ENCODE measurements at regions not wholly inside any gene's neighbourhood (a gene's known extent, or its start where the extent isn't known, plus 50 kb on each side); places are given as distances from the start of the nearest gene placed in this dataset.
A peak's percentile ranks its signal among the peaks of the same experiment; 100 is the strongest.

DNA sequence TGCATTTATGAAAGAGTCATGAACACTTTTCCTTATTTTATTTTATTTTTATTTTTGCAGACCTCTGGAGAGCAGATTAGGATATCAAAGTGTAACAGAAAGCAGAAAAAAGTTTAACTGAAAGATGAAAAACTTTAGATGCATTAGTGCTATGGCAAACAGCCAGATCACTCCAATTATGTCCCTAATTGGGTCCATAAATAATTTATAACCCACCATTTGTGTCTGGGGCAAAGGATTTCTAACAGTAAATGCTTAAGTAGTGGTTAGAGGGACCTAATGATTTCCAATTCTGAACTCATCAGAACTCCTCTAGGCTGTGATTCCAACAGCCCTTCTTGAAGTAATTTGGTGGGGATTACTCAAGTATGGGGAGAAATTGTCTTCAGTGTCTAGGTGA is 93.7 kb upstream of the PROKR2 start:
- peaks cover 2% of the 10 kb centered on the region; the same call in 2 of the 3 replicates for H3K9me3 ChIP-seq
- TF ChIP-seq CHD4 (IDR thresholded peaks at IDR 0.05; ENCODE audit: borderline replicate concordance) (no peak), USF2 (IDR thresholded peaks at IDR 0.05) (no peak), SMC3 (IDR thresholded peaks at IDR 0.05) (no peak), HMGXB4 (CRISPR knock-in tag; IDR thresholded peaks at IDR 0.05; ENCODE audit: borderline replicate concordance) (no peak), NPAS2 (CRISPR knock-in tag; IDR thresholded peaks at IDR 0.05; ENCODE audit: borderline replicate concordance) (no peak), JUN (IDR thresholded peaks at IDR 0.05) (no peak), RAD21 (conservative IDR thresholded peaks at IDR 0.05 in 1 of 2, IDR thresholded peaks at IDR 0.05 in 1 of 2) (no peak), FOSL2 (IDR thresholded peaks at IDR 0.05) (no peak), FOSL2 (CRISPR knock-in tag; IDR thresholded peaks at IDR 0.05) (no peak)
- no peak for DNase-seq (ENCODE audit: low read depth in 1 of 2, low spot score in 1 of 2)
- no peak for ATAC-seq
- H3K27ac ChIP-seq, result no peak overlapping the region
- POLR2A ChIA-PET, result no interaction called here
- FAIRE-seq, result no peak
- H3K4me1 ChIP-seq, result no peaks in the 10 kb centered on the region
- no peak overlapping the region for H3K4me3 ChIP-seq
- no peak overlapping the region for H3K4me2 ChIP-seq
- CTCF ChIA-PET, result interaction anchor here (2.1 to 3.0 kb wide), 3 partner anchors 9 to 38 kb away, joined by 5 to 17 read pairs (median 12); no protein-coding TSS in a partner anchor

DNA sequence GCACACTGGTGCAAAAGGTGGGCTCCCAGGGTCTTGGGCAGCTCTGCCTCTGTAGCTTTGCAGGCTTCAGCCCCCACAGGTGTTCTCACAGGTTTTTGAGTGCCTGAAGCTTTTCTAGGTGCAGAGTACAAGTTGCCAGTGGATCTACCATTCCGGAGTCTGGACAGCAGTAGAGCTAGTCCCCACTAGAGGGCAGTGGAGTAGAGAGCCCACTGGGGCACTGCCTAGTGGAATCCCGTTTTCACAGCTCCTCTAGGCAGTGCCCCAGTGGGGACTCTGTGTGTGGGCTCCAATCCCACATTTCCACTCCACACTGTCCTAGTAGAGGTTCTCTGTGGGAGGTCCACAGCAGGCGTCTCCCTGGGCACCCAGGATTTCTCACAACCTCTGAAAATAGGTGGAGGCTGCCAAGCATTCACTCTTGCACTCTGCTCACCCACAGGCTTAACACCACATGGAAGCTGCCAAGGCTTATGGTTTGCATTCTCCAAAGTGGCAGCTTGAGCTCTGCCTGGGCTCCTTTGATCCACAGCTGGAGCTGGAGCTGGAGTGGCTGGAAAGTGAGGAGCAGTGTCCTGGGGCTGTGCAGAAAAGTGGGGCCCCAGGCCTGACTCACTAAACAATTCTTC is 86.3 kb upstream of the PROKR2 start:
- FAIRE-seq, result no peak

GRCh38 chr20:5401277-5401875 is 84.6 kb upstream of the PROKR2 start:
- no peak overlapping the region for H3K27ac ChIP-seq
- no peak for DNase-seq (ENCODE audit: low read depth in 1 of 2, low spot score in 1 of 2)
- ChIA-PET POLR2A (no interaction called here), CTCF (interaction anchor here (1.3 to 4.8 kb wide), 6 partner anchors 9 to 196 kb away, joined by 3 to 39 read pairs (median 12); no protein-coding TSS in a partner anchor)
- H3K9me3 ChIP-seq, result no peaks in the 10 kb centered on the region
- no peaks in the 10 kb centered on the region for H3K4me1 ChIP-seq
- no peak overlapping the region for H3K4me2 ChIP-seq
- no peak for ATAC-seq
- WGBS (ENCODE audit: missing lambda C conversion rate), result 4% methylated on average over 2 of the region's 2 CpGs
- no peak for FAIRE-seq
- no peak overlapping the region for H3K4me3 ChIP-seq
- no peak for TF ChIP-seq POLR2AphosphoS2 (conservative IDR thresholded peaks at IDR 0.05; ENCODE audit: low read length)
- TF ChIP-seq, protein P1, sequence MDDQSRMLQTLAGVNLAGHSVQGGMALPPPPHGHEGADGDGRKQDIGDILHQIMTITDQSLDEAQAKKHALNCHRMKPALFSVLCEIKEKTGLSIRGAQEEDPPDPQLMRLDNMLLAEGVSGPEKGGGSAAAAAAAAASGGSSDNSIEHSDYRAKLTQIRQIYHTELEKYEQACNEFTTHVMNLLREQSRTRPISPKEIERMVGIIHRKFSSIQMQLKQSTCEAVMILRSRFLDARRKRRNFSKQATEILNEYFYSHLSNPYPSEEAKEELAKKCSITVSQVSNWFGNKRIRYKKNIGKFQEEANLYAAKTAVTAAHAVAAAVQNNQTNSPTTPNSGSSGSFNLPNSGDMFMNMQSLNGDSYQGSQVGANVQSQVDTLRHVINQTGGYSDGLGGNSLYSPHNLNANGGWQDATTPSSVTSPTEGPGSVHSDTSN (IDR thresholded peaks at IDR 0.05), result no peak
- TF ChIP-seq RAD21 (conservative IDR thresholded peaks at IDR 0.05 in 1 of 2, IDR thresholded peaks at IDR 0.05 in 1 of 2), result no peak
- TF ChIP-seq MAFK (IDR thresholded peaks at IDR 0.05; ENCODE audit: partially characterized antibody), result no peak
- no peak for TF ChIP-seq ATOH8 (CRISPR knock-in tag; IDR thresholded peaks at IDR 0.05; ENCODE audit: low read depth)
- no peak for TF ChIP-seq FOSL2 (IDR thresholded peaks at IDR 0.05)
- TF ChIP-seq FOSL2 (CRISPR knock-in tag; IDR thresholded peaks at IDR 0.05), result no peak
- no peak for TF ChIP-seq POLR2A (IDR thresholded peaks at IDR 0.05; ENCODE audit: low read length)
- TF ChIP-seq, protein P2, sequence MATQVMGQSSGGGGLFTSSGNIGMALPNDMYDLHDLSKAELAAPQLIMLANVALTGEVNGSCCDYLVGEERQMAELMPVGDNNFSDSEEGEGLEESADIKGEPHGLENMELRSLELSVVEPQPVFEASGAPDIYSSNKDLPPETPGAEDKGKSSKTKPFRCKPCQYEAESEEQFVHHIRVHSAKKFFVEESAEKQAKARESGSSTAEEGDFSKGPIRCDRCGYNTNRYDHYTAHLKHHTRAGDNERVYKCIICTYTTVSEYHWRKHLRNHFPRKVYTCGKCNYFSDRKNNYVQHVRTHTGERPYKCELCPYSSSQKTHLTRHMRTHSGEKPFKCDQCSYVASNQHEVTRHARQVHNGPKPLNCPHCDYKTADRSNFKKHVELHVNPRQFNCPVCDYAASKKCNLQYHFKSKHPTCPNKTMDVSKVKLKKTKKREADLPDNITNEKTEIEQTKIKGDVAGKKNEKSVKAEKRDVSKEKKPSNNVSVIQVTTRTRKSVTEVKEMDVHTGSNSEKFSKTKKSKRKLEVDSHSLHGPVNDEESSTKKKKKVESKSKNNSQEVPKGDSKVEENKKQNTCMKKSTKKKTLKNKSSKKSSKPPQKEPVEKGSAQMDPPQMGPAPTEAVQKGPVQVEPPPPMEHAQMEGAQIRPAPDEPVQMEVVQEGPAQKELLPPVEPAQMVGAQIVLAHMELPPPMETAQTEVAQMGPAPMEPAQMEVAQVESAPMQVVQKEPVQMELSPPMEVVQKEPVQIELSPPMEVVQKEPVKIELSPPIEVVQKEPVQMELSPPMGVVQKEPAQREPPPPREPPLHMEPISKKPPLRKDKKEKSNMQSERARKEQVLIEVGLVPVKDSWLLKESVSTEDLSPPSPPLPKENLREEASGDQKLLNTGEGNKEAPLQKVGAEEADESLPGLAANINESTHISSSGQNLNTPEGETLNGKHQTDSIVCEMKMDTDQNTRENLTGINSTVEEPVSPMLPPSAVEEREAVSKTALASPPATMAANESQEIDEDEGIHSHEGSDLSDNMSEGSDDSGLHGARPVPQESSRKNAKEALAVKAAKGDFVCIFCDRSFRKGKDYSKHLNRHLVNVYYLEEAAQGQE (IDR thresholded peaks at IDR 0.05), result no peak
- no peak for TF ChIP-seq ZFP36 (IDR thresholded peaks at IDR 0.05; ENCODE audit: borderline replicate concordance, partially characterized antibody)

More for the DNA sequence above, 86.3 kb upstream of the PROKR2 start:
- Histone ChIP-seq H3K9me3 (no peaks in the 10 kb centered on the region), H3K4me3 (no peak overlapping the region), H3K27ac (no peak overlapping the region), H3K4me2 (no peak overlapping the region), H3K4me1 (no peaks in the 10 kb centered on the region)
- ChIA-PET POLR2A (no interaction called here), CTCF (interaction anchor here (0.6 to 4.8 kb wide), 21 partner anchors 8 to 674 kb away, joined by 3 to 39 read pairs (median 4); no protein-coding TSS in a partner anchor)
- ATAC-seq (peak; percentile 80 to 99), DNase-seq (ENCODE audit: low read depth in 1 of 2, low spot score in 1 of 2) (peak; percentile 53 to 55)
- WGBS (ENCODE audit: missing lambda C conversion rate), result 5% methylated on average over 3 of the region's 3 CpGs
- TF ChIP-seq HOXB5 (CRISPR knock-in tag; IDR thresholded peaks at IDR 0.05) (no peak), EP300 (IDR thresholded peaks at IDR 0.05) (no peak), HEYL (CRISPR knock-in tag; IDR thresholded peaks at IDR 0.05) (no peak), MAZ (IDR thresholded peaks at IDR 0.05; ENCODE audit: borderline replicate concordance, low read depth, low read length) (no peak), SREBF2 (IDR thresholded peaks at IDR 0.05) (no peak), BHLHE40 (IDR thresholded peaks at IDR 0.05; ENCODE audit: low read depth, low read length) (no peak), RAD21 (conservative IDR thresholded peaks at IDR 0.05 in 1 of 2, IDR thresholded peaks at IDR 0.05 in 1 of 2) (peak; percentile 40 to 59; a peak in 4 of 5 replicates), CBX2 (IDR thresholded peaks at IDR 0.05; ENCODE audit: borderline replicate concordance, low read depth) (no peak), FOXS1 (CRISPR knock-in tag; IDR thresholded peaks at IDR 0.05) (no peak)
- TF ChIP-seq, protein P3, sequence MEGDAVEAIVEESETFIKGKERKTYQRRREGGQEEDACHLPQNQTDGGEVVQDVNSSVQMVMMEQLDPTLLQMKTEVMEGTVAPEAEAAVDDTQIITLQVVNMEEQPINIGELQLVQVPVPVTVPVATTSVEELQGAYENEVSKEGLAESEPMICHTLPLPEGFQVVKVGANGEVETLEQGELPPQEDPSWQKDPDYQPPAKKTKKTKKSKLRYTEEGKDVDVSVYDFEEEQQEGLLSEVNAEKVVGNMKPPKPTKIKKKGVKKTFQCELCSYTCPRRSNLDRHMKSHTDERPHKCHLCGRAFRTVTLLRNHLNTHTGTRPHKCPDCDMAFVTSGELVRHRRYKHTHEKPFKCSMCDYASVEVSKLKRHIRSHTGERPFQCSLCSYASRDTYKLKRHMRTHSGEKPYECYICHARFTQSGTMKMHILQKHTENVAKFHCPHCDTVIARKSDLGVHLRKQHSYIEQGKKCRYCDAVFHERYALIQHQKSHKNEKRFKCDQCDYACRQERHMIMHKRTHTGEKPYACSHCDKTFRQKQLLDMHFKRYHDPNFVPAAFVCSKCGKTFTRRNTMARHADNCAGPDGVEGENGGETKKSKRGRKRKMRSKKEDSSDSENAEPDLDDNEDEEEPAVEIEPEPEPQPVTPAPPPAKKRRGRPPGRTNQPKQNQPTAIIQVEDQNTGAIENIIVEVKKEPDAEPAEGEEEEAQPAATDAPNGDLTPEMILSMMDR (IDR thresholded peaks at IDR 0.05), result peak; percentile 55
